Body of pancreas (tissue), 4 donors: ENCODE measurements at regions not wholly inside any gene's neighbourhood (a gene's known extent, or its start where the extent isn't known, plus 50 kb on each side); places are given as distances from the start of the nearest gene placed in this dataset.

Experiments used
- ATAC-seq: fragments of 150-250 bp; one replicate; pipeline ENCODE4 v1.9.1; 2016
- DNase-seq, 4 donors: peaks; one replicate each; pipeline ENCODE4 v3.0.0-alpha.2; 2019
- H3K27ac ChIP-seq, 4 donors: fragments of 200-600 bp; sonication (generic); 1 replicate in 3 of 4; 2 replicates in 1 of 4; pipeline versions ENCODE4 v1.5.1 to v1.6.1; 2016 to 2019; ENCODE audit warnings: mild to moderate bottlenecking in 1 of 4, mixed read lengths in 1 of 4, moderate library complexity in 1 of 4
- H3K27me3 ChIP-seq, 2 donors: fragments of 200-600 bp; sonication (generic); one replicate each; pipeline ENCODE4 v1.6.0; 2016; ENCODE audit warnings: mild to moderate bottlenecking in 1 of 2
- H3K36me3 ChIP-seq, 2 donors: fragments of 200-600 bp; sonication (generic); replicated peaks in 1 of 2; 2 replicates each; pipeline ENCODE4 v1.5.1; 2016; ENCODE audit warnings: low read depth in 2 of 2; ENCODE audit not compliant: insufficient read depth in 1 of 2
- H3K4me1 ChIP-seq: fragments of 200-600 bp; sonication (generic); one replicate; pipeline ENCODE4 v1.6.0; 2016
- H3K4me3 ChIP-seq, 2 donors: fragments of 200-600 bp; sonication (generic); 1 replicate in 1 of 2; 2 replicates in 1 of 2; pipeline ENCODE4 v1.5.1; 2016 to 2019
- H3K9me3 ChIP-seq, 3 donors: fragments of 200-600 bp; sonication (generic); 1 replicate in 2 of 3; 2 replicates in 1 of 3; pipeline ENCODE4 v1.5.1; 2016
- POLR2A ChIP-seq, 3 donors: fragments of 450-650 bp; IDR thresholded peaks; one replicate each; pipeline ENCODE4 v1.6.1; 2016; ENCODE audit warnings: antibody characterized with exemption in 3 of 3, mild to moderate bottlenecking in 2 of 3
- WGBS, 2 donors: methylation state at CpG; one replicate each; pipeline ENCODE4 v1.1.5; 2017; 5-methylcytosine and 5-hydroxymethylcytosine counted together
- intact Hi-C: fragments of 100-400 bp; cut with DNase I; formaldehyde crosslinking; loops from one replicate; pipeline ENCODE4 v1.15.1; 2023
- TF ChIP-seq, protein P1 (sequence below), 7 experiments: fragments of 450-650 bp in 4 of 7; fragments of 200-600 bp in 3 of 7; sonication (generic) in 3 of 7; IDR thresholded peaks; one replicate each; pipeline ENCODE4 v1.5.1; 2016 to 2019; ENCODE audit warnings: antibody characterized with exemption in 7 of 7

DNA sequence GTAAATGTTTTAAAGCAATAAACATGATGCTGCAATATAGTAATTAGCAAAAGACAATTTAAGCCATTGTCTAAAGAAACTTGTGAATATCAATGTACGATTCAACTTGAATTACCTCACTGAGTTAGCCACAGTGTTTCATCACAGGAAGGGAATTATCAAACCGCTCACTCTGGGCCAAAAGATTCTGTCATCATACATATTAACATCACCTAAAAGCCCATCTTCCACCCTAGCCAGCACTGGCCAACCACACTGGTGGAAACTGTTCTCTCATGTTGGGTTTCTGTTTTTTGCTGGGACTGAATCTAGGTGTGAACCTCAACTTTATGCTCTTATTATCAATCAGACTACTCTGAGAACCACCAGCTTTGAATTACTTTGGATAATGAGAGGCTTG lies 497.7 kb upstream of the THBS1 start:
- Histone ChIP-seq H3K9me3 (no peaks in the 10 kb centered on the region), H3K4me3 (no peak overlapping the region), H3K27ac (no peak overlapping the region), H3K36me3 (no peaks in the 10 kb centered on the region), H3K27me3 (no peaks in the 10 kb centered on the region), H3K4me1 (no peaks in the 10 kb centered on the region)
- ATAC-seq (no peak), DNase-seq (no peak)
- whole genome bisulfite sequencing, 2 donors, result 78 to 92% methylated on average over 2 of the region's 2 CpGs
- intact Hi-C loops, result no loop called here
- TF ChIP-seq, protein P1, sequence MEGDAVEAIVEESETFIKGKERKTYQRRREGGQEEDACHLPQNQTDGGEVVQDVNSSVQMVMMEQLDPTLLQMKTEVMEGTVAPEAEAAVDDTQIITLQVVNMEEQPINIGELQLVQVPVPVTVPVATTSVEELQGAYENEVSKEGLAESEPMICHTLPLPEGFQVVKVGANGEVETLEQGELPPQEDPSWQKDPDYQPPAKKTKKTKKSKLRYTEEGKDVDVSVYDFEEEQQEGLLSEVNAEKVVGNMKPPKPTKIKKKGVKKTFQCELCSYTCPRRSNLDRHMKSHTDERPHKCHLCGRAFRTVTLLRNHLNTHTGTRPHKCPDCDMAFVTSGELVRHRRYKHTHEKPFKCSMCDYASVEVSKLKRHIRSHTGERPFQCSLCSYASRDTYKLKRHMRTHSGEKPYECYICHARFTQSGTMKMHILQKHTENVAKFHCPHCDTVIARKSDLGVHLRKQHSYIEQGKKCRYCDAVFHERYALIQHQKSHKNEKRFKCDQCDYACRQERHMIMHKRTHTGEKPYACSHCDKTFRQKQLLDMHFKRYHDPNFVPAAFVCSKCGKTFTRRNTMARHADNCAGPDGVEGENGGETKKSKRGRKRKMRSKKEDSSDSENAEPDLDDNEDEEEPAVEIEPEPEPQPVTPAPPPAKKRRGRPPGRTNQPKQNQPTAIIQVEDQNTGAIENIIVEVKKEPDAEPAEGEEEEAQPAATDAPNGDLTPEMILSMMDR (IDR thresholded peaks at IDR 0.05), result no peak
- TF ChIP-seq POLR2A (IDR thresholded peaks at IDR 0.05), result no peak

DNA sequence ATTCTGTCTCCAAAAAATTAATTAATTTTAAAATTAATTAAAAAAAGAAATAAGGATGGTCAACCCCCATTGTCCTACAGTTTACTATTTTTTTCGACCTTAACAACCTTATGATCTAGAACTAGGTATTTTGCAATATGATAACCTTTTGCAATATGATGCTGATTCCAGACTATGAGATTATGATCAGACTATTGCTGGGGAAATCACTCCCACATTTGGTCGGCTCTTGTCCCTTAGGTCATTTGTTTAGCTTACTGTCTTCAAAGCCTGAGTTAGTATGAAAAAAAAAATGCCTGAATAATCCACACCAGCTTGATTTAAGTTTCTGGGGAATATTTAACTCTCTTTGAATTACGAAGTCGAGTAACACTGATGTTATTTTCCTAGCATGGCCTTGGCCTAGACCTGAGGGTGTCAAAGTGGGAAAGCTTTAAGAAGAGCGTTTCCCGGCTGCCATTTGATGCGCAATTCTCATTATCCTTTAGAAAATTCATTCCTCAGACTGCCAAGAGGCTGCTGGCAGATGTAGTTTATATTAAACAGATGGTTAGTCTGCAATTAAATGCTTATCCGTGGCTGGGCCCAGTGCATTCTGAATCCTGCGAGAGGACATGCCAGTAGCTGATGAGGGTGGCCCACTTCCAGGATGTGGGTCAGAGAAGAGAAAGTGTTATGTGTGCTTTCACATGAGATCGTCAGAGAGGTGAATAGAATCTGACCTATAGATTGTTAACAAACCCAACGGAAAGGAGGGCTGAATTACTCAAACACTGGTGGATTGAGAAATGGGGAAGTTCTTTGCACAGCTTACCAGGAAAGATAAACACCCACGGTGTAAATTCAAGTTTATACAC lies 496.0 kb upstream of the THBS1 start:
- Histone ChIP-seq H3K27me3 (no peaks in the 10 kb centered on the region), H3K4me1 (no peaks in the 10 kb centered on the region), H3K27ac (no peak overlapping the region), H3K4me3 (no peak overlapping the region), H3K36me3 (no peaks in the 10 kb centered on the region), H3K9me3 (no peaks in the 10 kb centered on the region)
- no peak for TF ChIP-seq POLR2A (IDR thresholded peaks at IDR 0.05)
- TF ChIP-seq, protein P1 (IDR thresholded peaks at IDR 0.05), result no peak
- intact Hi-C loops, result no loop called here
- ATAC-seq (peak; percentile 45), DNase-seq (peak; percentile 17 to 38 (median 26))
- WGBS, 2 donors, result 63 to 77% methylated on average over 12 of the region's 12 CpGs

GRCh38 chr15:39086641-39087040 lies 494.2 kb upstream of the THBS1 start:
- TF ChIP-seq, protein P1 (IDR thresholded peaks at IDR 0.05), result no peak
- no peak for TF ChIP-seq POLR2A (IDR thresholded peaks at IDR 0.05)
- H3K27me3 ChIP-seq, result no peaks in the 10 kb centered on the region
- H3K36me3 ChIP-seq, result no peaks in the 10 kb centered on the region
- no peak overlapping the region for H3K27ac ChIP-seq
- DNase-seq (no peak), ATAC-seq (no peak)
- H3K4me1 ChIP-seq, result no peaks in the 10 kb centered on the region
- intact Hi-C loops, result no loop called here
- WGBS, 2 donors, result 83 to 89% methylated on average over 5 of the region's 5 CpGs
- no peaks in the 10 kb centered on the region for H3K9me3 ChIP-seq
- no peak overlapping the region for H3K4me3 ChIP-seq

DNA sequence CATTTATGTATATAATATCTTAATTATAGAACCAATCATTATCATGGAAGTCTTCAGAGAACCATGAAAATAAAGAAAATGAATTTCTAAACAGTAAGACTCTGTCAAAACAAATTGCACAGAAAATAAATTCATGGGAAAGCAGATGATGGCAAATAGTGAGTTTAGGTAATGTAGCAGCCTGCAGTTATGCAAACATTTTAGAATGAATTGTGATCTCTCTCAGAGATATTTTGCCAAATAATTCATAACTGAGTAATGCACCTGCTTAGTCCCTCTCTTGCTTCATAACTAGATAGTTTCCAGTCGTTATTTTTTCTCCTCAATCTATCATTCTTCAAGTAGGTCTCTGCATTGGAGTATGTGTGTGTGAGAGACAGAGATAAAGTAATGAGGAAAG lies 492.7 kb upstream of the THBS1 start:
- intact Hi-C loops, result no loop called here
- no peak for ATAC-seq
- Histone ChIP-seq H3K9me3 (no peaks in the 10 kb centered on the region), H3K4me1 (no peaks in the 10 kb centered on the region), H3K27ac (no peak overlapping the region), H3K27me3 (no peaks in the 10 kb centered on the region), H3K4me3 (no peak overlapping the region), H3K36me3 (no peaks in the 10 kb centered on the region)
- 23 to 36% methylated on average over 1 of the region's 1 CpG for WGBS, 2 donors
- no peak for DNase-seq
- TF ChIP-seq, protein P1 (IDR thresholded peaks at IDR 0.05), result no peak
- TF ChIP-seq POLR2A (IDR thresholded peaks at IDR 0.05), result no peak

- Histone ChIP-seq H3K27ac (no peak overlapping the region), H3K27me3 (no peaks in the 10 kb centered on the region), H3K36me3 (no peaks in the 10 kb centered on the region), H3K9me3 (no peaks in the 10 kb centered on the region), H3K4me1 (no peaks in the 10 kb centered on the region), H3K4me3 (no peak overlapping the region)
- intact Hi-C loops, result no loop called here
- no peak for ATAC-seq
- TF ChIP-seq POLR2A (IDR thresholded peaks at IDR 0.05), result no peak
- TF ChIP-seq, protein P1 (IDR thresholded peaks at IDR 0.05), result no peak
- DNase-seq, result no peak
- WGBS, 2 donors, result 93% methylated on average over 4 of the region's 4 CpGs; no CpG with 5 or more reads in 1 of the 2 donors
Measured at GRCh38 chr15:39092354-39092753, 488.5 kb upstream of the THBS1 start.
